HCT116 (cell line): ENCODE measurements at regions not wholly inside any gene's neighbourhood (a gene's known extent, or its start where the extent isn't known, plus 50 kb on each side); places are given as distances from the start of the nearest gene placed in this dataset.

ENCODE experiments used
- ATAC-seq: fragments of 200-7000 bp; cut with Tn5 transposase; 2 replicates; pipeline ENCODE4 v1.9.1; 2020; ENCODE audit warnings: mild to moderate bottlenecking, moderate library complexity
- BruUV-seq: library from RNA; stranded (reverse); fragments of 400-500 nt; replicated peaks from 2 replicates; lab custom pipeline; 2021; lab: Mats Ljungman, UMichigan
- CTCF ChIA-PET: fragments of 300-600 bp; sonication (Branson Sonifier 250); formaldehyde crosslinking; loops from one replicate; lab custom pipeline; 2021; ENCODE audit warnings: antibody characterized with exemption; lab: Charles Lee
- POLR2A ChIA-PET: fragments of 300-600, 350-600 bp; sonication (Branson Sonifier 250); formaldehyde crosslinking; loops from one replicate; lab custom pipeline; 2021; ENCODE audit warnings: antibody characterized with exemption; lab: Charles Lee
- RAD21 ChIA-PET, 2 experiments: fragments of 300-600 bp; sonication (Branson Sonifier 250); formaldehyde crosslinking; loops; one replicate each; lab custom pipeline; 2023; ENCODE audit warnings: low total read pairs in 2 of 2; ENCODE audit not compliant: uncharacterized antibody in 2 of 2, unreplicated experiment in 2 of 2, low non-redundant PET in 1 of 2; lab: Charles Lee
- DNase-seq: peaks from one replicate; pipeline ENCODE4 v3.0.0-alpha.2; 2010; ENCODE audit warnings: low read depth, low spot score
- H2AFZ ChIP-seq: fragments of 200-600 bp; shearing (Covaris generic), sonication (generic); 2 replicates; pipeline ENCODE4 v1.6.1; 2017; ENCODE audit warnings: low read depth, mixed run types, mixed read lengths, antibody characterized with exemption, low read length; ENCODE audit not compliant: poor library complexity, severe bottlenecking
- H3K27ac ChIP-seq: 2 replicates; pipeline ENCODE4 v1.5.1; 2012; ENCODE audit warnings: low read depth, low read length
- H3K27me3 ChIP-seq: fragments of 200-600 bp; sonication (generic); 2 replicates; pipeline ENCODE4 v1.6.1; 2016; ENCODE audit warnings: mixed run types, low read length, mixed read lengths; ENCODE audit not compliant: insufficient read depth
- H3K36me3 ChIP-seq, 2 experiments: fragments of 200-500 bp in 1 of 2; fragments of 200-600 bp in 1 of 2; sonication (Bioruptor generic) in 1 of 2; sonication (generic) in 1 of 2; 2 replicates each; pipeline versions ENCODE4 v1.5.1 to v1.6.1; 2014 to 2016; ENCODE audit warnings: low read length in 2 of 2, inconsistent platforms in 1 of 2, mixed read lengths in 1 of 2, mixed run types in 1 of 2; ENCODE audit not compliant: insufficient read depth in 2 of 2, control insufficient read depth in 1 of 2
- H3K4me1 ChIP-seq, 2 experiments: fragments of 200-600 bp in 1 of 2; sonication (generic) in 1 of 2; 2 replicates each; pipeline versions ENCODE4 v1.5.1 to v1.6.1; 2012 to 2017; ENCODE audit warnings: low read length in 2 of 2, inconsistent platforms in 1 of 2, mild to moderate bottlenecking in 1 of 2, mixed read lengths in 1 of 2, mixed run types in 1 of 2, moderate library complexity in 1 of 2; ENCODE audit not compliant: insufficient read depth in 2 of 2, control insufficient read depth in 1 of 2
- H3K4me2 ChIP-seq: fragments of 200-600 bp; sonication (generic); 2 replicates; pipeline ENCODE4 v1.6.1; 2017; ENCODE audit warnings: mixed run types, low read length, mixed read lengths
- H3K4me3 ChIP-seq, 2 experiments: fragments of 200-600 bp in 1 of 2; sonication (generic) in 1 of 2; replicated peaks in 1 of 2; 2 replicates each; pipeline ENCODE4 v1.5.1; 2011 to 2016; ENCODE audit warnings: low read length in 2 of 2, control low read depth in 1 of 2, low read depth in 1 of 2, mild to moderate bottlenecking in 1 of 2, mixed read lengths in 1 of 2, mixed run types in 1 of 2
- H3K79me2 ChIP-seq: fragments of 200-600 bp; sonication (generic); 2 replicates; pipeline ENCODE4 v1.6.1; 2017; ENCODE audit warnings: mild to moderate bottlenecking, mixed run types, low read length, moderate library complexity, mixed read lengths; ENCODE audit not compliant: insufficient read depth
- H3K9ac ChIP-seq: fragments of 200-600 bp; sonication (generic); 2 replicates; pipeline ENCODE4 v1.6.1; 2016; ENCODE audit warnings: low read length, mixed read lengths
- H3K9me2 ChIP-seq: fragments of 200-600 bp; sonication (generic), shearing (Covaris generic); 2 replicates; pipeline ENCODE4 v1.6.1; 2017; ENCODE audit warnings: mixed run types, mild to moderate bottlenecking, moderate library complexity; ENCODE audit not compliant: insufficient read depth
- H3K9me3 ChIP-seq, 2 experiments: fragments of 200-500 bp in 1 of 2; fragments of 200-600 bp in 1 of 2; sonication (Bioruptor generic) in 1 of 2; sonication (generic) in 1 of 2; 2 replicates each; pipeline ENCODE4 v1.6.1; 2014 to 2017; ENCODE audit warnings: low read length in 2 of 2, mixed read lengths in 2 of 2, inconsistent platforms in 1 of 2, low read depth in 1 of 2, mild to moderate bottlenecking in 1 of 2, mixed run types in 1 of 2, moderate library complexity in 1 of 2; ENCODE audit not compliant: control insufficient read depth in 1 of 2, insufficient read depth in 1 of 2
- H4K20me1 ChIP-seq: fragments of 200-600 bp; sonication (generic), shearing (Covaris generic); 2 replicates; pipeline ENCODE4 v1.6.1; 2017; ENCODE audit warnings: mixed run types, mild to moderate bottlenecking, moderate library complexity; ENCODE audit not compliant: insufficient read depth
- CBX3 ChIP-seq: IDR thresholded peaks from 2 replicates; pipeline ENCODE4 v1.6.1; 2012; ENCODE audit warnings: low read depth
- CEBPB ChIP-seq: IDR thresholded peaks from 2 replicates; pipeline ENCODE4 v1.6.1; 2012; ENCODE audit warnings: low read depth
- EGR1 ChIP-seq: IDR thresholded peaks from 2 replicates; pipeline ENCODE4 v1.6.1; 2012; ENCODE audit warnings: low read depth
- ELF1 ChIP-seq: IDR thresholded peaks from 2 replicates; pipeline ENCODE4 v1.6.1; 2012; ENCODE audit warnings: low read depth, borderline replicate concordance
- FOSL1 ChIP-seq: IDR thresholded peaks from 2 replicates; pipeline ENCODE4 v1.6.1; 2012; ENCODE audit warnings: low read depth
- SRF ChIP-seq: IDR thresholded peaks from 2 replicates; pipeline ENCODE4 v1.6.1; 2012; ENCODE audit warnings: low read depth
- ZBTB33 ChIP-seq: IDR thresholded peaks from 2 replicates; pipeline ENCODE4 v1.6.1; 2011; ENCODE audit warnings: mild to moderate bottlenecking, low read length, moderate library complexity; ENCODE audit not compliant: insufficient replicate concordance; ENCODE audit errors: extremely low read depth
- ZFX ChIP-seq: fragments of 450-650 bp; IDR thresholded peaks from 2 replicates; pipeline ENCODE4 v1.6.1; 2017
- intact Hi-C: fragments of 100-400 bp; cut with micrococcal nuclease; formaldehyde crosslinking; loops from 2 replicates; pipeline ENCODE4 v1.10.0; 2022
- TF ChIP-seq, protein P1 (sequence below): IDR thresholded peaks from 2 replicates; pipeline ENCODE4 v1.6.1; 2012; ENCODE audit warnings: low read depth
- TF ChIP-seq, protein P2 (sequence below): IDR thresholded peaks from 2 replicates; pipeline ENCODE4 v1.6.1; 2012

GRCh38 chr10:105963334-105963884, 1201.1 kb downstream of the SORCS1 start:
- H3K27ac ChIP-seq: no peak overlapping the region
- no peaks in the 10 kb centered on the region for H3K27me3 ChIP-seq
- no peak for DNase-seq
- no peak overlapping the region for H3K9ac ChIP-seq
- no peaks in the 10 kb centered on the region for H3K4me1 ChIP-seq
- RAD21 ChIA-PET: no interaction called here
- H3K4me2 ChIP-seq: no peak overlapping the region
- intact Hi-C loops: no loop called here
- H3K36me3 ChIP-seq: no peaks in the 10 kb centered on the region
- H4K20me1 ChIP-seq: no peaks in the 10 kb centered on the region
- CTCF ChIA-PET: no interaction called here
- no TSS peak for BruUV-seq
- ATAC-seq: no peak
- no peaks in the 10 kb centered on the region for H3K79me2 ChIP-seq
- POLR2A ChIA-PET: no interaction called here
- H3K9me3 ChIP-seq: peaks cover 8 to 15% of the 10 kb centered on the region in 2 experiments; a peak in 3 of 4 replicates
- no peak overlapping the region for H2AFZ ChIP-seq
- TF ChIP-seq SRF (no peak), FOSL1 (no peak), ELF1 (no peak), EGR1 (no peak)
- H3K9me2 ChIP-seq: no peaks in the 10 kb centered on the region
- H3K4me3 ChIP-seq: no peak overlapping the region

DNA sequence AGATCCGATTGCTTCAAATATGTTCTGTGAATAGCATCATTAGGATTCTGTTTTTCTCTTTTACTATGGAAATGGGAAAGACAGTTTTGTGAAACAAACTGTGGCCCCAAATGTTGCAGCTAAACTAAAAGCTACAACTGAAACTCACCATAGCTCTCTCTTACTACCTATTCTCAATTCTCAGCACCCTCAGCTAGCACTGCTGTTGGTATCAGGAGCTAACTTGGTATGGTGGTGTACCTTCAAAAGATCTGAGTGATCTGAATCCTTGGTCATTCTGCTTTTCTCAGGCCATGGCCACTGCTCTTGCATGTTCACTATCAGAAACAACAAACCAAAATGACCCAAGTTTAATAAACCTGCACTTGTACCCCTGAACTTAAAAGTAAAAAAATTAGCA, 1208.0 kb downstream of the SORCS1 start:
- Histone ChIP-seq H3K9me3 (peaks cover 17 to 26% of the 10 kb centered on the region in 2 experiments; a peak in 2 of 4 replicates), H3K36me3 (no peaks in the 10 kb centered on the region), H3K79me2 (no peaks in the 10 kb centered on the region), H3K27ac (no peak overlapping the region), H3K4me1 (no peaks in the 10 kb centered on the region), H3K4me2 (no peak overlapping the region), H2AFZ (no peak overlapping the region), H3K9ac (no peak overlapping the region), H3K27me3 (no peaks in the 10 kb centered on the region), H3K4me3 (no peak overlapping the region), H3K9me2 (no peaks in the 10 kb centered on the region), H4K20me1 (no peaks in the 10 kb centered on the region)
- ChIA-PET POLR2A (no interaction called here), RAD21 (no interaction called here), CTCF (no interaction called here)
- intact Hi-C loops: no loop called here
- no TSS peak for BruUV-seq
- ATAC-seq: no peak
- DNase-seq: no peak
- TF ChIP-seq ZFX (no peak), ZBTB33 (no peak), CBX3 (no peak), CEBPB (no peak), FOSL1 (no peak), ELF1 (no peak)
- TF ChIP-seq, protein P1, sequence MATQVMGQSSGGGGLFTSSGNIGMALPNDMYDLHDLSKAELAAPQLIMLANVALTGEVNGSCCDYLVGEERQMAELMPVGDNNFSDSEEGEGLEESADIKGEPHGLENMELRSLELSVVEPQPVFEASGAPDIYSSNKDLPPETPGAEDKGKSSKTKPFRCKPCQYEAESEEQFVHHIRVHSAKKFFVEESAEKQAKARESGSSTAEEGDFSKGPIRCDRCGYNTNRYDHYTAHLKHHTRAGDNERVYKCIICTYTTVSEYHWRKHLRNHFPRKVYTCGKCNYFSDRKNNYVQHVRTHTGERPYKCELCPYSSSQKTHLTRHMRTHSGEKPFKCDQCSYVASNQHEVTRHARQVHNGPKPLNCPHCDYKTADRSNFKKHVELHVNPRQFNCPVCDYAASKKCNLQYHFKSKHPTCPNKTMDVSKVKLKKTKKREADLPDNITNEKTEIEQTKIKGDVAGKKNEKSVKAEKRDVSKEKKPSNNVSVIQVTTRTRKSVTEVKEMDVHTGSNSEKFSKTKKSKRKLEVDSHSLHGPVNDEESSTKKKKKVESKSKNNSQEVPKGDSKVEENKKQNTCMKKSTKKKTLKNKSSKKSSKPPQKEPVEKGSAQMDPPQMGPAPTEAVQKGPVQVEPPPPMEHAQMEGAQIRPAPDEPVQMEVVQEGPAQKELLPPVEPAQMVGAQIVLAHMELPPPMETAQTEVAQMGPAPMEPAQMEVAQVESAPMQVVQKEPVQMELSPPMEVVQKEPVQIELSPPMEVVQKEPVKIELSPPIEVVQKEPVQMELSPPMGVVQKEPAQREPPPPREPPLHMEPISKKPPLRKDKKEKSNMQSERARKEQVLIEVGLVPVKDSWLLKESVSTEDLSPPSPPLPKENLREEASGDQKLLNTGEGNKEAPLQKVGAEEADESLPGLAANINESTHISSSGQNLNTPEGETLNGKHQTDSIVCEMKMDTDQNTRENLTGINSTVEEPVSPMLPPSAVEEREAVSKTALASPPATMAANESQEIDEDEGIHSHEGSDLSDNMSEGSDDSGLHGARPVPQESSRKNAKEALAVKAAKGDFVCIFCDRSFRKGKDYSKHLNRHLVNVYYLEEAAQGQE: no peak
- TF ChIP-seq, protein P2, sequence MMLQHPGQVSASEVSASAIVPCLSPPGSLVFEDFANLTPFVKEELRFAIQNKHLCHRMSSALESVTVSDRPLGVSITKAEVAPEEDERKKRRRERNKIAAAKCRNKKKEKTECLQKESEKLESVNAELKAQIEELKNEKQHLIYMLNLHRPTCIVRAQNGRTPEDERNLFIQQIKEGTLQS: no peak
